AG09309 (cell line): ENCODE measurements at regions not wholly inside any gene's neighbourhood (a gene's known extent, or its start where the extent isn't known, plus 50 kb on each side); places are given as distances from the start of the nearest gene placed in this dataset.

ENCODE experiments used
- DNase-seq: peaks from one replicate; pipeline ENCODE4 v3.0.0-alpha.2; 2010; ENCODE audit warnings: low read depth
- H3K4me3 ChIP-seq: 2 replicates; pipeline ENCODE4 v1.5.1; 2011; ENCODE audit warnings: mild to moderate bottlenecking, low read depth, low read length, moderate library complexity; ENCODE audit not compliant: control insufficient read depth
- TF ChIP-seq, protein P1 (sequence below): IDR thresholded peaks from 2 replicates; pipeline ENCODE4 v1.5.1; 2011; ENCODE audit warnings: mild to moderate bottlenecking, low read depth, low read length, inconsistent platforms; ENCODE audit not compliant: insufficient read depth, control insufficient read depth; ENCODE audit errors: missing control alignments

DNA sequence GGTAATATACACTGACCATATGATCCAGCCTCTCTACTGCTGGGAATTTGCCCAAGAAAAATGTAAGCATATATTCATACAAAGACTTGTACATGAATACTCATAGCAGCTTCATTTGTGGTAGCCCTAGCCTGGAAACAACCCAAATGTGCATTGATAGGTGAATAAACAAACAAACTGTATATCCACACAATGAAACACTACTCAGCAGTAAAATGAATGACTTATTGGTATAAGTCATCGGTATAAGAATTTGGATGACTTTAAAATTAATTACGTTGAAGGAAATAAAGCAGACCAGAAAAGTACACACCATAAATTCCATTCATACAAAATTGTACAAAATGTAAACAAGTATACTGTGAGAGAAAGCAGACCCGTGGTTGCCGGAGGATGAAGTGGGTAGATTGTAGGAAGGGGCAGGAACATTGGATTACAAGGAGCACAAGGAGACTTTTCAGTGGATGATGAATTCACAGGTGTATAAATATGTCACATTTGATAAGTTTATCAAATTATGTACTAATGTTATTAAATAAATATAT lies 376.7 kb downstream of the TDRD15 start:
- TF ChIP-seq, protein P1, sequence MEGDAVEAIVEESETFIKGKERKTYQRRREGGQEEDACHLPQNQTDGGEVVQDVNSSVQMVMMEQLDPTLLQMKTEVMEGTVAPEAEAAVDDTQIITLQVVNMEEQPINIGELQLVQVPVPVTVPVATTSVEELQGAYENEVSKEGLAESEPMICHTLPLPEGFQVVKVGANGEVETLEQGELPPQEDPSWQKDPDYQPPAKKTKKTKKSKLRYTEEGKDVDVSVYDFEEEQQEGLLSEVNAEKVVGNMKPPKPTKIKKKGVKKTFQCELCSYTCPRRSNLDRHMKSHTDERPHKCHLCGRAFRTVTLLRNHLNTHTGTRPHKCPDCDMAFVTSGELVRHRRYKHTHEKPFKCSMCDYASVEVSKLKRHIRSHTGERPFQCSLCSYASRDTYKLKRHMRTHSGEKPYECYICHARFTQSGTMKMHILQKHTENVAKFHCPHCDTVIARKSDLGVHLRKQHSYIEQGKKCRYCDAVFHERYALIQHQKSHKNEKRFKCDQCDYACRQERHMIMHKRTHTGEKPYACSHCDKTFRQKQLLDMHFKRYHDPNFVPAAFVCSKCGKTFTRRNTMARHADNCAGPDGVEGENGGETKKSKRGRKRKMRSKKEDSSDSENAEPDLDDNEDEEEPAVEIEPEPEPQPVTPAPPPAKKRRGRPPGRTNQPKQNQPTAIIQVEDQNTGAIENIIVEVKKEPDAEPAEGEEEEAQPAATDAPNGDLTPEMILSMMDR: no peak
- DNase-seq: no peak
- H3K4me3 ChIP-seq: no peak overlapping the region

DNA sequence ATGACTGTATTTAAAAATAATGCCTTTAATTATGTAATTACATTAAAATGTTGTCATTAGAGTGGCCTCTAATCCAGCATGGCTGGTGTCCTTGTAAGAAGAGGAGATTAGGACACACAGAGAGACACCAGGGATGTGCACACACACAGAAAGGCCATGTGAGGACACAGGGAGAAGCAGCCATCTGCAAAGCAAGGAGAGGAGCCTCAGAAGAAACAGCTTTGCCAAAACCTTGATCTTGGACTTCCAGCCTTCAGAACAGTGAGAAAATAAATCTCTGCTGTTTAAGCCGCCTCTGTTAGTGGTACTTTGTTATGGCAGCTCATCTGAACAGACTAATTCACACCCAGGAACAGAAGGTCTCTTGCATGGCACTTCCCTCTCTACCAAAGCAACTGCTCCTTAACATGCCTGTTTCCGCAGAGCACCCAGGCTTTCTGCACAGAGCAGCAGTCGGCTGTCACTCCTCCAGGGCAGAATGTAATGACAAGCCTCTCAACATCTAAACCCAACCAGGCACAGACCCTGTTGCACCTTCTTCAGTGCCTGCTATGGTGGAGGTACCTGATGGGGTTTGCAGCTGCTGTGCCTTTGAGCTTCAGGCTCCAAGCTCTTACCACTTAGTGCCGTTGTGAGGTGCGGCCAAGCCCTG lies 377.7 kb downstream of the TDRD15 start:
- TF ChIP-seq, protein P1: no peak
- no peak overlapping the region for H3K4me3 ChIP-seq
- no peak for DNase-seq

DNA sequence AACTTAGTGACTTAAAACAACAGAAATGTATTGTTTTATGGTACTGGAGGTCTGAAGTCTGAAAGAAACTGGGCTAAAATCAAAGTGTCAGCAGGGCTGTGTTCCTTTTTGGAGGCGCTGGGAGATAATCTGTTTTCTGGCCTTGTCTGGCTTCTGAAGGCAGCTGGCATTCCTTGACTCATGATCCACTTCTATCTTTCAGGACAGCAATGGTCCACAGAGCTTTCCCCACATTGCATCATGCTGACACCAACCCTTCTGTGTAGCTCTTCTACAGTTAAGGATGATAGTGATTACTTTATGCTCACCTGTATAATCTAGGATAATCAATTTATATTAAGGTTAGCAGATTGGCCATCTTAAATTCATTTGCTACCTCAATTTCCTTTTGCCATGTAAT lies 392.1 kb downstream of the TDRD15 start:
- TF ChIP-seq, protein P1: no peak
- DNase-seq: no peak
- no peak overlapping the region for H3K4me3 ChIP-seq

DNA sequence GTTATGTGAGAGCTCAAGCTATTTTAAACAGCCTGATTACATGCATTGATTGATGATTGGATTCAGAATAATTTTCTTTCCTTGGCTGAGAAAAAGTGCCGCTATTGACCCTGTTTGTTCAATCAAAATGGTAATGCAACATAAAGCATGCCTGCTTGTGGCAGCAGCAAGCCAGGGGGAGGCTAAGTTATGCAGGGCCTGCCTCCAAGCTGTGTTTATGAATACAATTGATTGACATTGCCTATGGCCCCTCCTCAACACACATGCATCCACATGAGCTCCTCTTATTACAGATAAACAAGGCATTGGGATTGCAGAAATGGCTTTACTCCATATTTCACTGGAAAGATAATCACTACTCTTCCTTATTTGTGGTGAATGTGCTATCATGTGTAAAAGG lies 395.6 kb downstream of the TDRD15 start:
- DNase-seq: no peak
- TF ChIP-seq, protein P1: no peak
- H3K4me3 ChIP-seq: no peak overlapping the region

DNA sequence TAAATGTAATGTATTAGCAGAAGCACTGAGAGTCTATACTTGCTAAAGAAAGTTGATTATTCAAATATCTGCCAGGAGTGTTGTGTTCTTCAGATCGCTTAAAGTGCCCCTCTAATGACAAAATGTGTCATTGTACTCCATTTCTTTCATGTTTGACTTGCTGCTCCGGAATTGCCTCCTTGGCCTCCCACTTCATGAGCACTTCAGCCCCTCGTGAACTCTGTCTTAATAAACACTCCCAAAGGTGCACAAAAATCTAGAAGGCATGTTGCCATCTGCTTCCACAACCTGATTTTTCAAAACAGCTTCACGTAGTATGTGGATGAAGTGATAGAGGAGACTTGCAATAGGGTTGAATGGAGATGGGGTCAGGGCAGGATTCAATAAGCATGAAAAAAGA lies 396.1 kb downstream of the TDRD15 start:
- TF ChIP-seq, protein P1: no peak
- no peak for DNase-seq
- H3K4me3 ChIP-seq: no peak overlapping the region

DNA sequence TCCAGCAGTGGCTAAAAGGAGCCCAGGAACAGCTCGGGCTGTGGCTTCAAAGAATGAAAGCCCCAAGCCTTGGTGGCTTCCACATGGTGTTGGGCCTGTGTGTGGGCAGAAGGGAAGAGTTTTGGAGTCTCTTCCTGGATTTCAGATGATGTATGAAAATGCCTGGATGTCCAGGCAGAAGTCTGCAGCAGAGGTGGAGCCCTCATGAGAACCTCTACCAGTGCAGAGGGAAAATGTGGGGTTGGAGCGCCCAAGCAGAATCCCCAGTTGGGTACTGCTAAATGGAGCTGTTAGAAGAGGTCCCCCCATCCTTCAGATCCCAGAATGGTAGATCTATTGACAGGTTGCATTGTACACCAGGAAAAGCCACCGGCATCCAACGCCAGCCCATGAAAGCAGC lies 412.1 kb downstream of the TDRD15 start:
- no peak overlapping the region for H3K4me3 ChIP-seq
- no peak for DNase-seq
- TF ChIP-seq, protein P1: no peak

DNA sequence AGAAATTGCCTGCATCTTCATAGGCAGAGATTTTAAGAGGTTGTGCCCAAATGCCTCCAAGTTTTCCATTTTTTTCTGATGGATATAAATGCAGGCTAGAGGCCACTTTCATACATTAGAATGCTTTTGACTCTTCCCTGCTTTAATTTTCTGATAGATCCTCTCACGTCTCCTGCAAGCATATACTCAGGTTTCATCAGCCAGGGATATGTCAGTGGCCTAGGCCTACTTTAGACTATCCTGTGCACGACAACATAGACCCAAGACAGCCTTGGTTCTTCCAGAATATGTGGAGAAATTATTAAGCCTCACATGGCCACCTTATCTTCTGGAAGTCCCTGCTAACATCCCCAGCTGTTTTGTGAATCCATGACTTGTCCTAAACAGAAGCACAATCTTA lies 415.9 kb downstream of the TDRD15 start:
- TF ChIP-seq, protein P1: no peak
- DNase-seq: no peak
- H3K4me3 ChIP-seq: no peak overlapping the region
